OCI-LY7 (cell line): ENCODE measurements at regions not wholly inside any gene's neighbourhood (a gene's known extent, or its start where the extent isn't known, plus 50 kb on each side); places are given as distances from the start of the nearest gene placed in this dataset.

Experiments used
- BruUV-seq: library from RNA; stranded (reverse); fragments of 400-500 nt; replicated peaks from 2 replicates; lab custom pipeline; 2021; lab: Mats Ljungman, UMichigan
- CTCF ChIA-PET: fragments of 300-600 bp; sonication (Branson Sonifier 250); formaldehyde crosslinking; loops from one replicate; lab custom pipeline; 2022; ENCODE audit warnings: antibody characterized with exemption; ENCODE audit not compliant: unreplicated experiment; lab: Charles Lee
- POLR2A ChIA-PET: fragments of 300-600 bp; sonication (Branson Sonifier 250); formaldehyde crosslinking; loops from one replicate; lab custom pipeline; 2022; ENCODE audit warnings: antibody characterized with exemption; lab: Charles Lee
- DNase-seq: peaks from one replicate; pipeline ENCODE4 v3.0.0-alpha.2; 2015; ENCODE audit warnings: low spot score
- H2AFZ ChIP-seq: fragments of 200-600 bp; sonication (generic), shearing (Covaris generic); 2 replicates; pipeline ENCODE4 v1.6.1; 2014; ENCODE audit warnings: mild to moderate bottlenecking, antibody characterized with exemption, low read length, moderate library complexity
- H3K27ac ChIP-seq: fragments of 200-600 bp; sonication (generic); 2 replicates; pipeline ENCODE4 v1.5.1; 2014; ENCODE audit warnings: mixed run types, low read depth, mild to moderate bottlenecking, moderate library complexity, low read length, inconsistent platforms; ENCODE audit not compliant: poor library complexity, severe bottlenecking
- H3K36me3 ChIP-seq: fragments of 200-600 bp; sonication (generic); 2 replicates; pipeline ENCODE4 v1.6.1; 2014; ENCODE audit warnings: mild to moderate bottlenecking, antibody characterized with exemption, low read length, moderate library complexity, mixed read lengths; ENCODE audit not compliant: insufficient read depth
- H3K4me1 ChIP-seq: fragments of 200-600 bp; sonication (generic); 2 replicates; pipeline ENCODE4 v1.5.1; 2014; ENCODE audit warnings: mild to moderate bottlenecking, low read length; ENCODE audit not compliant: insufficient read depth, poor library complexity, severe bottlenecking
- H3K4me2 ChIP-seq: fragments of 200-600 bp; sonication (generic); 2 replicates; pipeline ENCODE4 v1.6.1; 2014; ENCODE audit warnings: mild to moderate bottlenecking, low read length
- H3K4me3 ChIP-seq: fragments of 200-600 bp; sonication (generic); 2 replicates; pipeline ENCODE4 v1.5.1; 2014; ENCODE audit warnings: mild to moderate bottlenecking, low read depth, low read length; ENCODE audit not compliant: poor library complexity, severe bottlenecking
- H3K79me2 ChIP-seq: fragments of 200-600 bp; sonication (generic); 2 replicates; pipeline ENCODE4 v1.6.1; 2016; ENCODE audit warnings: low read depth, mild to moderate bottlenecking, low read length, moderate library complexity, mixed read lengths; ENCODE audit not compliant: insufficient read depth
- H3K9me2 ChIP-seq: fragments of 200-600 bp; sonication (generic); 2 replicates; pipeline ENCODE4 v1.6.1; 2016; ENCODE audit warnings: mild to moderate bottlenecking, low read length, mixed read lengths; ENCODE audit not compliant: insufficient read depth
- H3K9me3 ChIP-seq: fragments of 200-600 bp; sonication (generic); 2 replicates; pipeline ENCODE4 v1.6.1; 2014; ENCODE audit warnings: mild to moderate bottlenecking, mixed run types, low read length, mixed read lengths
- H4K20me1 ChIP-seq: fragments of 200-600 bp; sonication (generic); 2 replicates; pipeline ENCODE4 v1.6.1; 2014; ENCODE audit warnings: mild to moderate bottlenecking, antibody characterized with exemption, low read length, moderate library complexity, mixed read lengths; ENCODE audit not compliant: insufficient read depth
- CTCF ChIP-seq: fragments of 200-600 bp; sonication (generic); conservative IDR thresholded peaks from 2 replicates; pipeline ENCODE4 v1.5.1; 2014; ENCODE audit warnings: mild to moderate bottlenecking, antibody characterized with exemption, low read length, moderate library complexity, mixed read lengths
- EZH2phosphoT487 ChIP-seq: fragments of 200-600 bp; sonication (generic); IDR thresholded peaks from 2 replicates; pipeline ENCODE4 v1.6.1; 2018; ENCODE audit warnings: low read depth, borderline replicate concordance, mild to moderate bottlenecking, mixed run types, antibody characterized with exemption, low read length, moderate library complexity, mixed read lengths
- intact Hi-C: fragments of 100-400 bp; cut with micrococcal nuclease; formaldehyde crosslinking; loops from one replicate; pipeline ENCODE4 v1.10.0; 2022; ENCODE audit not compliant: unreplicated experiment

- no peak for DNase-seq
- H3K79me2 ChIP-seq, result no peaks in the 10 kb centered on the region
- H3K36me3 ChIP-seq, result no peaks in the 10 kb centered on the region
- intact Hi-C loops, result no loop called here
- CTCF ChIA-PET, result no interaction called here
- no peaks in the 10 kb centered on the region for H3K4me1 ChIP-seq
- H3K4me3 ChIP-seq, result no peak overlapping the region
- POLR2A ChIA-PET, result no interaction called here
- H3K9me3 ChIP-seq, result no peaks in the 10 kb centered on the region
- no peak overlapping the region for H3K27ac ChIP-seq
- no peak overlapping the region for H3K4me2 ChIP-seq
- H4K20me1 ChIP-seq, result no peaks in the 10 kb centered on the region
- H3K9me2 ChIP-seq, result no peaks in the 10 kb centered on the region
- no peak overlapping the region for H2AFZ ChIP-seq
- TF ChIP-seq EZH2phosphoT487 (no peak), CTCF (no peak)
- BruUV-seq, result no TSS peak
These were observed 341.0 kb downstream of the PRR16 start for GRCh38 chr5:120805131-120805530.

- CTCF ChIA-PET, result no interaction called here
- no TSS peak for BruUV-seq
- Histone ChIP-seq H3K9me2 (no peaks in the 10 kb centered on the region), H3K27ac (no peak overlapping the region), H2AFZ (no peak overlapping the region), H3K4me2 (no peak overlapping the region), H3K79me2 (no peaks in the 10 kb centered on the region), H3K9me3 (no peaks in the 10 kb centered on the region), H4K20me1 (no peaks in the 10 kb centered on the region), H3K36me3 (no peaks in the 10 kb centered on the region), H3K4me3 (no peak overlapping the region), H3K4me1 (no peaks in the 10 kb centered on the region)
- no peak for DNase-seq
- intact Hi-C loops, result no loop called here
- POLR2A ChIA-PET, result no interaction called here
- TF ChIP-seq CTCF, result no peak
- no peak for TF ChIP-seq EZH2phosphoT487
These were observed 342.1 kb downstream of the PRR16 start for GRCh38 chr5:120806202-120806601.

GRCh38 chr5:120808135-120808534 is 344.0 kb downstream of the PRR16 start:
- ChIA-PET CTCF (no interaction called here), POLR2A (interaction anchor here (0.6 kb wide), 1 partner anchor 21 kb away, joined by 6 read pairs; no protein-coding TSS in a partner anchor)
- Histone ChIP-seq H3K79me2 (no peaks in the 10 kb centered on the region), H2AFZ (no peak overlapping the region), H3K27ac (no peak overlapping the region), H3K9me3 (no peaks in the 10 kb centered on the region), H3K4me3 (no peak overlapping the region), H4K20me1 (no peaks in the 10 kb centered on the region; the same call in 1 of the 2 replicates), H3K9me2 (no peaks in the 10 kb centered on the region), H3K36me3 (no peaks in the 10 kb centered on the region), H3K4me2 (no peak overlapping the region), H3K4me1 (no peaks in the 10 kb centered on the region)
- TF ChIP-seq CTCF (no peak), EZH2phosphoT487 (no peak)
- DNase-seq, result no peak
- BruUV-seq, result no TSS peak
- intact Hi-C loops, result no loop called here
